Ascending aorta (tissue), 2 donors: ENCODE measurements at regions not wholly inside any gene's neighbourhood (a gene's known extent, or its start where the extent isn't known, plus 50 kb on each side); places are given as distances from the start of the nearest gene placed in this dataset.

Experiments
- DNase-seq, 2 donors: peaks; one replicate each; pipeline ENCODE4 v3.0.0-alpha.2; 2019; ENCODE audit warnings: low spot score in 2 of 2
- H3K27ac ChIP-seq, 2 donors: fragments of 200-600 bp; sonication (generic); one replicate each; pipeline ENCODE4 v1.5.1; 2016 to 2017; ENCODE audit warnings: mild to moderate bottlenecking in 1 of 2
- H3K27me3 ChIP-seq: fragments of 200-600 bp; sonication (generic); one replicate; pipeline ENCODE4 v1.5.1; 2017
- H3K36me3 ChIP-seq, 2 donors: fragments of 200-600 bp; sonication (generic); one replicate each; pipeline ENCODE4 v1.5.1; 2016
- H3K4me1 ChIP-seq, 2 donors: fragments of 200-600 bp; sonication (generic); one replicate each; pipeline ENCODE4 v1.5.1; 2016 to 2017; ENCODE audit warnings: mild to moderate bottlenecking in 1 of 2
- H3K4me3 ChIP-seq, 2 donors: fragments of 200-600 bp; sonication (generic); one replicate each; pipeline ENCODE4 v1.5.1; 2016 to 2017; ENCODE audit warnings: mild to moderate bottlenecking in 1 of 2
- H3K9me3 ChIP-seq, 2 donors: fragments of 200-600 bp; sonication (generic); one replicate each; pipeline ENCODE4 v1.5.1; 2016
- CTCF ChIP-seq, 3 experiments: fragments of 200-600 bp in 2 of 3; fragments of 450-650 bp in 1 of 3; sonication (generic) in 2 of 3; IDR thresholded peaks; one replicate each; pipeline ENCODE4 v1.5.1; 2016 to 2019; ENCODE audit warnings: antibody characterized with exemption in 3 of 3, mild to moderate bottlenecking in 1 of 3, moderate library complexity in 1 of 3
- intact Hi-C: fragments of 100-400 bp; cut with DNase I; formaldehyde crosslinking; loops from one replicate; pipeline ENCODE4 v1.15.1; 2023

DNA sequence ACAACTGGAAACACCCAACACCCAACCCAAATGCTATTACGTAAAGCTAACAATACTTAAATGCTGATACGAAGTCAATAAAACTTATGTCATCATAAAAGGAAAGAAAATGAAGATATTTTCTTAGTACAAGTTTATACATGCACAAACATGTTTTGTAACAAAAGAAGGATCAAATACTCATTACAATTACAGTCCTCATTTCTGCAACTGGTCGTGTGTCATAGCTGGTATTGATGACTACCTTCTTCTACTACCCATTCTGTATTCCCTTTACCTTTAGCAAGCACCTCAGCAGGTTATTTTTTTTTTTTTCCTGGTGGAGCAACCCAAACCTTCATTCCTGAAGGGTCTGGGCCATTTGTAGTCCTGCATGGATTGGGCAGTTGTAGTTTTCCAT is 1298.5 kb downstream of the SUCLG1 start:
- Histone ChIP-seq H3K9me3 (no peaks in the 10 kb centered on the region), H3K4me1 (no peaks in the 10 kb centered on the region), H3K27me3 (no peaks in the 10 kb centered on the region), H3K4me3 (no peak overlapping the region), H3K27ac (no peak overlapping the region), H3K36me3 (no peaks in the 10 kb centered on the region)
- intact Hi-C loops: no loop called here
- no peak for TF ChIP-seq CTCF (IDR thresholded peaks at IDR 0.05)
- DNase-seq: no peak

GRCh38 chr2:83155826-83156225 is 1303.3 kb downstream of the SUCLG1 start:
- Histone ChIP-seq H3K27ac (no peak overlapping the region), H3K4me3 (no peak overlapping the region), H3K4me1 (no peaks in the 10 kb centered on the region), H3K36me3 (no peaks in the 10 kb centered on the region), H3K9me3 (no peaks in the 10 kb centered on the region), H3K27me3 (no peaks in the 10 kb centered on the region)
- TF ChIP-seq CTCF (IDR thresholded peaks at IDR 0.05): no peak
- DNase-seq: no peak
- intact Hi-C loops: no loop called here

GRCh38 chr2:83143946-83144345 is 1315.1 kb downstream of the SUCLG1 start:
- intact Hi-C loops: no loop called here
- DNase-seq: no peak
- H3K9me3 ChIP-seq: no peaks in the 10 kb centered on the region
- no peak for TF ChIP-seq CTCF (IDR thresholded peaks at IDR 0.05)
- H3K4me3 ChIP-seq: no peak overlapping the region
- no peaks in the 10 kb centered on the region for H3K27me3 ChIP-seq
- H3K27ac ChIP-seq: no peak overlapping the region
- no peaks in the 10 kb centered on the region for H3K4me1 ChIP-seq
- no peaks in the 10 kb centered on the region for H3K36me3 ChIP-seq

DNA sequence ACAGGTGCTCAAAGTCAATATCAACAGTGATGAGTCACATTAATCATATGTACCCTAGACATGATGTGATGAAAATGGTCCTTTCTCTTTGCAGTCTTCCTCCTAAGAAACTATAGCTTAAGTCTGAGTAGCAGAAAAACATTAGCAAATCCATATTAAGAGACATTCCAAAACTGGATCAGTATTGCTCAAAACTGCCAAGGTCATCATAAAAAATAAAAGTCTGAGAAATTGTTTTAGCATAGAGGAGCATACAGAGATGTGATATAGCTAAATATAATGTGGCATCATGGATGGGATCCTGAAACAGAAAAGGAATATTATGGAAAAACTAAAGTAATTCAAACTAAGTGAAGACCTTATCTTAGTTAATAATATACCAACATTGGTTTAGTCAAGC is 1316.1 kb downstream of the SUCLG1 start:
- DNase-seq: no peak
- H3K27ac ChIP-seq: no peak overlapping the region
- H3K4me1 ChIP-seq: no peaks in the 10 kb centered on the region
- no peaks in the 10 kb centered on the region for H3K36me3 ChIP-seq
- no peaks in the 10 kb centered on the region for H3K27me3 ChIP-seq
- no peaks in the 10 kb centered on the region for H3K9me3 ChIP-seq
- intact Hi-C loops: no loop called here
- no peak for TF ChIP-seq CTCF (IDR thresholded peaks at IDR 0.05)
- H3K4me3 ChIP-seq: no peak overlapping the region

GRCh38 chr2:83115606-83116005 is 1343.5 kb downstream of the SUCLG1 start:
- intact Hi-C loops: no loop called here
- H3K9me3 ChIP-seq: no peaks in the 10 kb centered on the region

More at GRCh38 chr2:83115606-83116005, 1343.5 kb downstream of the SUCLG1 start:
- Histone ChIP-seq H3K27ac (no peak overlapping the region), H3K4me3 (no peak overlapping the region), H3K27me3 (no peaks in the 10 kb centered on the region), H3K36me3 (no peaks in the 10 kb centered on the region), H3K4me1 (no peaks in the 10 kb centered on the region)
- no peak for DNase-seq
- no peak for TF ChIP-seq CTCF (IDR thresholded peaks at IDR 0.05)
